CD4-positive, alpha-beta T cell treated with Interleukin-1 beta for 1 hour (primary cell): ENCODE measurements at regions not wholly inside any gene's neighbourhood (a gene's known extent, or its start where the extent isn't known, plus 50 kb on each side); places are given as distances from the start of the nearest gene placed in this dataset.

Experiments used
- DNase-seq, 2 donors: peaks; one replicate each; pipeline ENCODE4 v3.0.0-alpha.2; 2020 to 2022

DNA sequence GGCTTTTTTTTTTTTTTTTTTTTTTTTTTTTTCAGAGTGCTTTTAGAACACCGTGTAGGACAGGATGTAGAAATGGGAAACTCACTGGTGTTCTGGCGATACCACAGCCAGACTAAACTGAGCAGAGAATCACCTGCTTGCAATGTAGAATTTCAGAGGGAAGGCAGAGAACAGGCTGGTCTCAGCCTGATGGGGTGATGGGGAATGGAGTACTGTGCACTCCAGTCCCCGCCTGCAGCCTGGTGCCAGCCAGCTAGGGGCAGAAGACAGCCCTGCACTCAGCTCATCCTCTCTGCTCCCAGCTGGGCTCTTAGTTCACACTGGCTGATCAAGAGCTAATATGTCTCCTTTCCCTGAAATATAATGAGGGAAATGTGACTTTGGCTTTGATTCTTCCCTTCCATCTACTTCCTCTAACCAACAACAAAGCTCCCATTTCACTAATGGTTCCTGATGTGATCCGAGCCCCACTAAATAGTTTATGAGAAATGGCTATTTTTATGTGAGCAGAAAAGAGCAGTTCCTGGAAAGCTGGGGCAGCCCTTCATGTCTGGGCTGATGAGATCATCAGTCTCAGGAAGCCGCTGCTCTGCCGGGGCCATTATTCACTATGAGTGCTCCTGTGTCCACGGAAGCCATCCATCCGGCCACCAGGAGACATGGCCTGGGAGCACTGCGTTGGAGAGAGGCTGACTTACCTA, 209.7 kb downstream of the GADD45G start:
- no peak for DNase-seq

DNA sequence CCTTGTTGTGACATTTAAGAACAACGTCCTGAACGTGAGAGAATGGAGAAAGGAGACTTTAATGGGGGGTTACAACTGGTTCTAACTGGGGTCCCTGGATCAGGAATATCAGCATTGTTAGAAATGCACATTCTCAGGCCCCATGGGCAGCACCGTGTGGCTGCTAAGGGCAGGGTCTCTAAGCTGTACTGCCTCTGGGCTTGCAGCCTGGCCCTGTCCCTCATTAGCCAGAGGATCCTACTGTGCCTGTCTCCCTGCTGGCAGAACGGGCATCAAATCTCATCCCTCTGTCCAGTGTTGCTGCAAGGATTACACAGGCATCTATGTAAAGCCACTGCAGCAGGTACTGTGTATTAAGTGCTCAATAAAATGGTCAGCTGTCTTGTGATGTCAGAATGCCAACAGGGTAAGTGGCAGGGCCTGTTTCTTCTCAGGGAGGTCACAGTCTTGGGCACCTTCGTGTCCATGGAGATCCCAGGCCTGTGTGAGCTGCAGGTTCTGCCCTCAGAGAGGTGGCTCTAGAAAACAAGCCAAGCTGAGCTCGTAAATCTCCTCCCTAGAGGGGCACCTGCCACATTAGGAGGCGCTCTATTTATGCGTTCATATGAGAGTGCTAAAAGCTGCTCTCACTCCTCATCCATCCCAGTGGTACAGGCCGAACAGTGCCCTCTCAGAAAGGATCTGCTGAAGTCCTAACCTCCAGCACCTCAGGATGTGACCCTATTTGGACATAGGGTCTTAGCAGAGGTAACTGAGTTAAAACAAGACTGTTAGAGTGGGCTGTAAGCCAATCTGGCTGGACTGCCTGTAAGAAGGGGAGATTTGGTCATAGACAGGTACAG, 210.5 kb downstream of the GADD45G start:
- no peak for DNase-seq

DNA sequence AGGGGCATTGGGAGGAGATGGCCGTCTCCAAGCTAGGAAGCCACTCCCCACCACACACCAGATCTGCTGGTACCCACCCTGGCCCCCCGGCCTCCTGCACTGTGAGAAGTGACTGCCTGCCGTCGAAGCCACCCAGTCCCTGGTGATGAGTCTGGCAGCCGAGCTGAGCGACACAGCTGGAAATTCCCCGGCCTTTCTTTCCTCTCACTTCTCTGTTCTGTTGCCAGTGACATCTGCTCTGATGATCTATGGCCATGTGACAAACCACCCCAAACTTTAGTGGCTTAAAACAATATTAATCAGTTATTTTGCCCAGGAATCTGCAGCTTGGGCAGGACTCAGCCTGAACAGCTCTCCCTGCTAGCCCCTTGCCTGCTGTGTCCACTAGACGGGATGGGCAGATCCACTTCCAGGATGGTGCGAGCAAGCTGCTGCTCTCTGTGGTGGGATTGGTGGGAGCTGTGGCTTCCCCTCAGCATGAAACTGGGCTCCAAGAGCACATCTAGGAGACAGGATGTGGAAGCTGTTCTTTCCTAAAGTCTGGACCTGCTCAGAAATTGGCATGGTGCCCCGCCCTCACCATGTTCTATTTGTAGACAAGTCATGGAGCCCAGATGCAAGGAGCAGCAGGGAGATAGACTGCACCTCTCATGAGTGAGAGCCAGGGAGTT, 211.2 kb downstream of the GADD45G start:
- peak; percentile 15 to 74 for DNase-seq

DNA sequence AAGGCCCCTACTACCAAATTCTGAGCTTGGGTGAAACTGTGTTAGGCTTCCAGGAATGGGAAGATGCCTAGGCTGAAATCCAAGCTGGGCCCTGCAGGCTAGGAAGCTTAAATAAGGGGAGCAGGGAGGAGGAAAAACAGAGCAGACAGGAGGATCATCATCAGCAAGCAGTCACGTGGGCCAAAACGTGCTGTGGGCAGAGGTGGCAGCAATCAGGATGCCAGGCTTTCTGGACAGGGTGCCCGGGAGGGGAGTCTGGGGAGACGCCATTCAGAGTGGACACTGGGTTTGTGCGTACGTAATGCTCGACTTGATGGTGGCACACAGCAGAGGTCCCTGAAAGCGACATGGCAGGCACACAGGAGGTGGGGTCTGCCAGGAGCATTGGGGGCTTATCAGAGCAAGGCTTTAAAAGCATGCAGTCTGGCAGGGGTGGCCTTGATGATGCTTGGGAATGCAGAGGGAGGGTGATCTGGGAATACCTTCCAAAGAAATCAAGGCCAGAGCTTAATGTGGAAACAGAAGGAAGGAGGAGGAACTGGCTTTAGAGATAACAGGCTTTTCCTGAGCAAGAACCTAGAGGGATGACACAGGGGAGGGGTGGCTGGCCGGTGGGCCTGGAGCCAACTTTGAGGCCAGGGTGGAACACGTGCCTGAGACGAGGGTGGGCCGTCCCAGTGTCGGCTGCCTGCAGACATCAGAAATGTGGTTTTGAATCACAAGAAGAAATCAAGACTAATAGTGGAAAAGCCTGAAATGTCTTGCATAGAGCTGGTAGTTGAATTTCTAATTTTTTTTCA, 212.5 kb downstream of the GADD45G start:
- no peak for DNase-seq

DNA sequence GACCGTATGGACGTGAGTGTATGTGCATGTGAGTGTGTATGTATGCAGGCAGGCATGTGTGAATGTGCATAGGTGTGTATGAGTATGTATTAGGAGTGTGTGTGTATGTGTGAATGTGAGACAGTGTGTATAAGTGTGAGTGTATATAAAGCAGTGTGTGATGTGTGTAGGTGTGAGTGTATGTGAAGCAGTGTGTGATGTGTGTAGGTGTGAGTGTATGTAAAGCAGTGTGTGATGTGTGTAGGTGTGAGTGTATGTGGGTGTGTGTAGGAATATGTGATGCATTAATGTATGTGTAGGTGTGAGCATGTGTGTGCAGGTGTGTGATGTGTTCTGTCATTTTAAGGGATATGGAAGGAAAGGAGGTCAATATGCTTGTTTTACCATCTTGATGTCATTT, 215.5 kb downstream of the GADD45G start:
- no peak for DNase-seq

DNA sequence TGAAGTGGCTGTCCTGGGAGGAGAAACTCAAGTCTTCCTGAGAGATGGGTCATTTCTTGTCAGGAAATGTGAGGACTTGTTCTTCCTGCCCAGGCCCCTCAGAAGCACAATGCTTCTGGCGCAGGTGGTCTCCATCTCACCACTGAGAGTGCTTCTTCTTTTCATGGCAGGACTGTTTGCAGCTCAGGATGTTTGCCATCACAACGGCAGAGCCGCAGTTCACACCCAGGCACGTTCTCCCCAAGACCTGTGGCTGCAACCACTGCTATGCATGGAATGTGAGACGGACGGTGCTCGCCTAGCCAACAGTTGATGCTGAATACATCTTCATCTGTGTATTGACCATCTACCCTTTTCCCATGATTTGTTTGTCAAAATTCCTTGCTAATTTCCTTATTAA, 216.3 kb downstream of the GADD45G start:
- no peak for DNase-seq

DNA sequence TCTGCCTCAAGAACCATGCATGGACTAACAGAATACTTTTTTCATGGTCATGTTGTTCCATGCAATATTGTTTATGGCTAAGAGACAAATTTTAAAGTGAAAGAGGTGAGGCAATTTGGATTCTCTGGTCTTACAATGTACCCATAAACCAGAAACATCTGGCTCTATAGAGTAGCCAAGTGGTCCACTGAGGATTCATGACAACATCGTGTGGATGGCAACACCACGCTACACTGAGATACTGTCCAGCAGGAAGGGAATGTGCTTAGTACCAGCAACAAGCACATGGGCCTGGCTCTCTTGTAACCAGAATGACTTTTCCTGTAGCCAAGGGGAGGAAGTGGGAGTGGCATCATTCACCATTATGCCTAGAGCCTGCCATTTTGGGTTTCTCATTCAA, 218.2 kb downstream of the GADD45G start:
- DNase-seq = no peak

DNA sequence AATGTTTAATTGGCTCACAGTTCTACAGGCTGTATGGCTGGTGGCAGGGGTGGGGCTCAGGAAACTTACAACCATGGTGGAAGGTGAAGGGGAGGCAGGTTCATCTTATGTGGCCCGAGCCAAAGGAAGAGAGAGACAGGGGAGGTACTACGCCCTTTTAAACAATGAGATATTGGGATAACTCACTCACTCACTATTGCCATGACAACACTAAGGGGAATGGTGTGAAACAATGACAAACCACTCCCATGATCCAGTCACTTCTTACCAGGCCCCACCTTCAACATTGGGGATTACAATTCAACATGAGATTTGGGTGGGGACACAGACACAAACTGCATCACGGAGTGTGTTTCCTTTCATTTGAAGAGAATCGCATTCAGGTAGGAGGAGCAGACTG, 220.9 kb downstream of the GADD45G start:
- no peak for DNase-seq

DNA sequence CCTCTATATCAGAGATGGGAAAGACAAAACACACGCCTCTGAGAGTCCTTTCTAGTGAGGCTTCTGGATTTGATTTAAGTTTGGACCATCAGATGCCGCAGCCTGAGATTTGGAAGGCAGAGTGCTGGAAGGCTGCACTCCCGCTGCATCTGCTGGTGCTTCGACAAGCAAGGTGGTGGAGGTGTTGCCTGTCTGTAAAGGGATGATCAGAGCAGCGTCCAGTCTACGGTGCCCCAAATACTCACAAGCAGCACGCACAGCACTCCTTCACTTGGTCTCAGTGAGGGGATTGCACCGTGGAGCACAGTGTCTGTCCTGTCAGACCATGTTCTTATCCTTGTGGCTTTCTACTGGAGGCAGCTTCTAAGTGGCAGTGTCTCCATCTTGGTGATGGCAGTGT, 221.4 kb downstream of the GADD45G start:
- DNase-seq = no peak

DNA sequence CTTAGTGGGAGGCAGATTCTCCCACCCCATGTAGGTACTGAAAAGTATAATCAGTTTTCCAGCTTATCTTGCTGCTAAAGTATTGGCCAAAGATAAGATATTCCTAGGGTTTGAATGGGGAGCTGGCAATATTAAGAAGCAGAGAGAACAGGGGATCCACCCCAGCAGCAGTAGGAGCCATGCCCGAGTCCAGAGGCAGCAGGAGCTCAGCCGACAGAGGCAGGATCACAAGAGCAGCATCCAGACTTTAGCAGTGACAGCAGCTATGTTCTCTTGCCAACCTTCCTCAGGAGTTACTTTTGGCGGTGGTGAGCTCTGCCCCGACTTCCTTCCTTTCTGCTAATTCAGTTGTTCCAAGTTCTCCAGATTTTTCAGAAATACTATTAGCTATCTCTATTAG, 224.5 kb downstream of the GADD45G start:
- no peak for DNase-seq

DNA sequence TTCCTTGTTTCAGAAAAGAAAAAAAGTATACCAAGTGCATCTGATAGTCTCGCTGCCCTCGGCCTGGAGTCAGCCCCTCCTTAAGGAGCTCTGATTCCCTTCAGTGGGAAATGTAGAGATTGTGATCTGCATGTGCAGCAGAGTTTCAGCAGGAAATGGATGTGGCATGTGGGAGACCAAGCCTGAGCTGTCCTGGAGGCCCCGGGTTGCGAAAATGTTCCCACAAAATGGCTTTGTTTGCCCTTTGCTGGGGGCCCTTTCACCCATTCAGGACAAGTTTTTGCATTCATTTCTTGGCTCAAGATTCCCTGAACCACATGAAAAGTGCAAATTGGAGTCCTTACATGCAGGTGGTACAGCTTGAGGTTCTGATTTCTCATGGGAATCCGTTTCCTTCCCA, 230.9 kb downstream of the GADD45G start:
- no peak for DNase-seq

DNA sequence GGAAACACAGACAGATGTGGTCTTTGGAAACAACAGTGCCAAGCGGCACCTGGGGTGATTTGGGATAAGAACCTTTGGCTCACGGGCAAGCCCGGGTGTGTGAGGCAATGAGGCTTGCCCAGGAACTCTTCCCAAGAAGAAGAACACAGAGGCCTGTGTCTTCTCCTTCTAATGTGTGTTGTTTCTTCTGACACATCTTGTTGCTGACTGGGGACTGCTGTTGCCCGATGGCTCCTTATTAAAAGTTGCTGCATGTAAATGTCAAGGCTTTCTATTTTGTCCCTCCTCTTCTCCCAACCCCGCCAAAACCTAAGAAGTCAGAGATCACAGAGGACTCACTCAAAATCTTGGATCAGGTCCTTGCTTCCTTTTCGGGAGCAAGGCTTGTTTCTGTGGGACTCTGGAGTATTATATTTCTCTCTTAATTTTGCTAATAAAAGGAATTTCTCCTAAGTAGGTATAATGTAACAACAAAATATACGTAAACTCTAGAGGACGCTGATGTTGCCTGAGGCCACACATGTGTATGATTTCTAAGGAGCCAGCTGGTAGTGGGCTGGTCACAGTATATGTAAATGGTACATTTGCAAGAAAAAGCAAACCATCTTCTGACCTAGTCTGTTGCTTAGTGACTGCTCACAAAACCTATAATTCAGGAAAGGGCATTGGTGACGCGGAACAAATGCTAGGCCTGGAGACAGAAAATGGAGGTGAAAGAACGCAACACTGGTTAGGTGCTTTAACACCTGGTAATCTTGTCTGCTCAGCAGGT, 232.5 kb downstream of the GADD45G start:
- no peak for DNase-seq

DNA sequence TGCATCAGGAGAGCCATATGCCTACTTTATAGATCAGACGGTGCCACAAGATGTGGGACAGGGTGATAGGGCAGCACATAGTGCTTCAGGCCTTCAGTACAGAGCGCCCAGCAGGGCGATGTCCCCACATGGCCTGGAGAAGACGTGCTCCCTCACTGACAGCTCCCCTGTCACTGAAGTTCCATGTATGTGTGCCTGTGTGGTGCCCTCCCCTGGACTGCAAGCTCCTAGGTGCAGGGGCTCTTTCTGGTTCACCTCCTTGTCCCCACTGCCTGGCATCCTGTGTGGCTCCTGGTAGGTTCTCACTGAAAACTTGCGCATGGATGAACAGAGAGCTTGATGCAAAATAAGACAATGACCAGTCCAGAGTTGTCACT, 233.1 kb downstream of the GADD45G start:
- no peak for DNase-seq

DNA sequence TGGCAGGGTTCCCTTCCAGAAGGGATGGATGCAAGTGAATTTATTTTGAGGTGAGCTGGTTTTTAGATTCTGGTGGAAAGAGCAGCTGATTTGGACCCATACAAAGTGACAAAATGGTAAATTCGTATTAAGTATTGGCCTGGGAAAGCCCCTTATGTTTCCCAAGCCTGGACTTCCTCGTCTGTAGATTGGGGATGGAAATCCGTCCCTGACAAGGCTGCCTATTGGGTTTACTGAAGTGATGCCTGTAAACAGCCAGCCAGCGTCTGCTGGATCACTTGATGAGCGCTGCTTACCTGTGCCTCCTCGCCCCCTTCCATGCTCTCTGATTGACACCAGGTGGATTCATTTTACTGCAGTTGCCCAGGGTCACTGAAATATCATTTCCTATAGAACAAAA, 233.8 kb downstream of the GADD45G start:
- DNase-seq = no peak

DNA sequence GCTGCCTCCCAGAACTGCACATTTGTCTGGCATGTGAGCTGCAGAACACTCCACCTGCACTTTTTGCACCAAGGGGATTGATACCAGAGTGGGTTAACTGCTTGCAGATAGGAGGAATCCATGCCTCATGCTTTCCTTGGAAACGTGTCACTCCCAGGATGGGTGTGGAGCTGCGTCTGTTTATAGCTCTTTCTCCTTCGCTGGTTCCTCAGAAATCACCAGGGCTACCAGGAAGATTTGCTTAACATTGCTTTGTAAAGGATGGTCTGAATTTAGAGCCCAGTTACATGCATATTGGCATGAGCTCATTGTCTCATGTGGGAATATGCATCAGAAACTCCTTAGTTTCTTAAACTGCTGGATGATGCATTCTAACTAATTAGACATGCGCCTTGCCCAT, 234.6 kb downstream of the GADD45G start:
- DNase-seq = no peak

DNA sequence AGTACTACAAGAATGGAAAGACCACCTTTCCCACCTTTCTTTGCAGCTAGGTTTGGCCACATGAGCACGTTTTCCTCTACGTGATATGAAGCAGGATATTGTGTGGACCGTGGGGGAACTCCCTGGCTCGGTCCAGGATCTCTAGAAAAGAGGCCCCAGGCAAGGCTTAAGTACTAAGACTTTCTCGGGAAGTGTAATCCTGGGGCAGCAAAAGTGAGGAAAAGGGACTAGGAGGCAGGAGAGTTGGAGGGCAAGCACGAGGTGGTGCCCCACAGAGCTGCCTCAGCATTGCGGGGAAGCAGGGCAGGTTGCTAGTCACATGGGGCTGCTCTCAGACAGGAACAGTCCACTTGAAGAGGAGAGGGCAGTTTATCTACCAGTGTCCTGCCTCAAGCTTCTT, 235.1 kb downstream of the GADD45G start:
- DNase-seq = no peak

DNA sequence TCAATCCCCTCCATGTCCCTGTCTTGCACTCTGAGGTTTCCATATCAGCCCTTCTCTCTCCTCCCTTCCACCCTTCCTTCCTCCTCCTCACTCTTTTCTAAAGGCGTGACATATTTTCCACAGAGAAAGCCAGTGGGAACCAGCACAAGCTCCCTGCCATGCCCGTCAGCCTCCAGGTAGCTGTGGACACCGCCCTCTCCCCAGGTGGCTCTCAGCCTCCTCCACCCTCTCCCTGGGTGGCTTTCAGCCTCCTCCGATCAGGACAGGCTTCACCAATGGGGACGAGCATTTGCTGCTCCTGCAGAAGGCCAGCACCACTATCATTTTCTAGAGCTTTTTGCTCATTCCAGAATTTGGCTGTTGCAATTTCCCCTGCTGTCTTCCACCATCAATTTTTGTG, 236.6 kb downstream of the GADD45G start:
- DNase-seq = no peak

DNA sequence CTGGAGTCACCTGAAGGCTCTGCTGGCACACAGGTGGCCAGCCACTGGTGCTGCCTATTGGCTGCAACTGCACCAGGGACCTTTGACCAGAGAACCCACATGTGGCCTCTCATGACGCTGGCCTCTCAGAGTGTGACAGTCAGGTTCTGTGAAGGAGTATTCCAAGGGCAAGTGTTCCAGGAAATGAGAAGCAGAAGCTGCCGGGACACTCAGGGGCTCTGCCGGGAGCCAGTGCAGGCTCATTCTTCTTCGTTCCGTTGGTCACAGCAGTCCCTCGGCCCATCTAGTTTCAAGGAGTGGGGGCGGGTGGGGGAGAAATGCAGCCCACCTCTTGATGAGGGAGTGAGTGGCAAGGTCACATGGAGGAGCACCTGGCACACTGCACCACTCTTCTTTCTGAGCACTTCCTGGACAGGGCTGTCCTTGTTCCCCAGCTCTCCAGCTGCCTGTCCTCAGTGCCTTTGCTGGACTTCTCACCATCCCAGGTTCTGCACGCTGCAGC, 237.5 kb downstream of the GADD45G start:
- no peak for DNase-seq

DNA sequence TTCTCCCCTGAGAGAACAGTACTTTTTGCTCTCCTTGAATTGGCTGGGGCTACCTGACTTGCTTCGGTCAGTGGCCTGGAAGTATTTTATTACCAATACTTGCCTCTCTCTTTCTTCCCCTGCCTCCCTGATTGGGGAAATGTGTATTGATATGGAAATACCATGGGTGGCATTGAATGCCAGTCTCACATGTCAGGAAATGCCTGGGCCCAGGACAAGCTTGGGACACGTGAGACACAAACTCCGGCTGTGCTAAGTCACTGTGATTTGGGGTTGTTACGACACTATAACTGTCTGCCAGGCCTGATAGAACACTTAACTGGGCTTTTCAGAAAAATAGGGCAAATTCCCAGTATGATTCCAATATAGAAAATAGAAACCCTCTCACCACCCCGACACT, 238.3 kb downstream of the GADD45G start:
- DNase-seq = no peak

DNA sequence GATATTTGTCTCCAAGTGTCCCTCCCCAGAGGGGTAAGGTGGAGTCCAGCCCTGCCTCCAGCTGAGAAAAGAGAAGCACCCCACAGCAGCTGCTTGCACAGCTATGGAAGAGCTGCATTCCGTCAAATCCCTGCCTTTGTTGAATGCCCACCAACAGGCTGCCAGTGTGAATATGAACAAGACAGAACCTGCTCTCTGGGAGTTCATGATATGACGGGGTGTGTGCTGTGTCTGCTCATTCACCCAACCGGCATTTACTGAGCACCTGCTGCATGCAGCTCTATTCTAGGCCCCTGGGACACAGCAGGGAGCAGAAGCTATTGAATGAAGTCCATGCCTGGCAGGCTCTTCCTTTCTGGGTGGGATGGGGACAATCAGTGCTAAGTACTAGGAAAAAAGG, 238.8 kb downstream of the GADD45G start:
- no peak for DNase-seq

DNA sequence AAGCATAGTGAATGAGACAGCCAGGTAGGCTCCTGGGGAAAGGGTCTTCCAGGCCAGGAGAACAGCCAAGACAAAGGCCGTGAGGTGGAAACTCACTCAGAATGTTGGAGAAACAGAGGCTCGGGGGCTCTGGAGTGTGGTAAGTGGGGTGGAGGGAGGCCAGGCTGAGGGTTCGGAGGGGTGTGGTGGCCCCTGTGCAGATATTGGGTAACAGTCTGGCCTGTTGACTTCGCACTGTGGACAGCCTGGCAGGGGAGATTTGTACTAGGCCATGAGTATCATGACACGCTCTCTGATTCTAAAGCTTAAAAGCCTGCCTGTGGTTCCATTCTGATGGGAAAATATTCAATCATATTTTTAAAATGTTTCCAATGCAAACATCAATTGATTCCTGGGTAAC, 239.3 kb downstream of the GADD45G start:
- no peak for DNase-seq

DNA sequence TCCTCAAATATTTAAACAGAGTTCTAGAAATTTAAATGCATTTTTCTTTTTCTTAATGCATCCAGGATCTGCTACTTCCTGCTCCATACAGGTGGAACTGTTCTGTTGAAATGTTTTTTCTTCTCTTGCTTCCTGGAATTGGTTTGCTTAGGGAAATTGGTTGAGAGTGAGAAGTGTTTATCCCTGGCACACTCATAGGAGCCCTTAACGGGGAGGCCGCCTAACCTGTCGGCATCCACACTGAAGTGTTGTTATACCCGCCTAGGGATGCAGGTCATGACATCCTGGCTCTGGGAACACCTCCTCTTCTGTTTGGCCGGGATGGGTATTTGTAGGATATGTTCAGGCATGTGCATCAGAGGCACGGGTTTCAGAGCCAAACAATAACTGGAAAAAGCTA, 239.7 kb downstream of the GADD45G start:
- DNase-seq = no peak
